ENCODE measurements at regions not wholly inside any gene's neighbourhood (a gene's known extent, or its start where the extent isn't known, plus 50 kb on each side); places are given as distances from the start of the nearest gene placed in this dataset.

- DNase-seq, result no peak
These were observed 107.7 kb upstream of the POU2AF2 start for GRCh38 chr11:111137846-111138245.

GRCh38 chr11:111135778-111136570 lies 109.6 kb upstream of the POU2AF2 start:
- no peak for DNase-seq

- DNase-seq, result no peak
These were observed 110.4 kb upstream of the POU2AF2 start for GRCh38 chr11:111135101-111135500.

- DNase-seq, result no peak
These were observed 117.3 kb upstream of the POU2AF2 start for GRCh38 chr11:111128076-111128870.

- no peak for DNase-seq
These were observed 120.8 kb upstream of the POU2AF2 start for GRCh38 chr11:111124724-111125123.

- no peak for DNase-seq
These were observed 121.8 kb upstream of the POU2AF2 start for GRCh38 chr11:111123463-111124398.

- no peak for DNase-seq
These were observed 124.7 kb upstream of the POU2AF2 start for GRCh38 chr11:111120696-111121302.

- DNase-seq, result no peak
These were observed 125.4 kb upstream of the POU2AF2 start for GRCh38 chr11:111120161-111120560.

GRCh38 chr11:111119751-111120150 lies 125.8 kb upstream of the POU2AF2 start:
- DNase-seq, result no peak

GRCh38 chr11:111115890-111116289 lies 129.6 kb upstream of the POU2AF2 start:
- DNase-seq, result no peak

GRCh38 chr11:111114091-111114490 lies 131.4 kb upstream of the POU2AF2 start:
- DNase-seq, result no peak

GRCh38 chr11:111112614-111113013 lies 132.9 kb upstream of the POU2AF2 start:
- no peak for DNase-seq

- DNase-seq, result no peak
These were observed 138.0 kb upstream of the POU2AF2 start for GRCh38 chr11:111107501-111107900.

- no peak for DNase-seq
These were observed 138.9 kb upstream of the POU2AF2 start for GRCh38 chr11:111106641-111107040.

GRCh38 chr11:111105566-111105965 lies 140.0 kb upstream of the POU2AF2 start:
- no peak for DNase-seq

- DNase-seq, result no peak
These were observed 141.3 kb upstream of the POU2AF2 start for GRCh38 chr11:111104185-111104584.

- DNase-seq, result no peak
These were observed 143.6 kb upstream of the POU2AF2 start for GRCh38 chr11:111101881-111102280.

- no peak for DNase-seq
These were observed 146.4 kb upstream of the POU2AF2 start for GRCh38 chr11:111099028-111099713.

GRCh38 chr11:111098091-111098490 lies 147.4 kb upstream of the POU2AF2 start:
- no peak for DNase-seq

- no peak for DNase-seq
These were observed 148.3 kb upstream of the POU2AF2 start for GRCh38 chr11:111097191-111097590.

- DNase-seq, result no peak
These were observed 150.2 kb upstream of the POU2AF2 start for GRCh38 chr11:111095327-111095726.

- DNase-seq, result no peak
These were observed 152.5 kb upstream of the POU2AF2 start for GRCh38 chr11:111093061-111093460.
